ENCODE measurements at regions not wholly inside any gene's neighbourhood (a gene's known extent, or its start where the extent isn't known, plus 50 kb on each side); places are given as distances from the start of the nearest gene placed in this dataset.
"Not testable (repeated sequence)": the region's sequence is repeated elsewhere in the genome, so short reads cannot be mapped to it uniquely, and the experiment has no call there.

DNA sequence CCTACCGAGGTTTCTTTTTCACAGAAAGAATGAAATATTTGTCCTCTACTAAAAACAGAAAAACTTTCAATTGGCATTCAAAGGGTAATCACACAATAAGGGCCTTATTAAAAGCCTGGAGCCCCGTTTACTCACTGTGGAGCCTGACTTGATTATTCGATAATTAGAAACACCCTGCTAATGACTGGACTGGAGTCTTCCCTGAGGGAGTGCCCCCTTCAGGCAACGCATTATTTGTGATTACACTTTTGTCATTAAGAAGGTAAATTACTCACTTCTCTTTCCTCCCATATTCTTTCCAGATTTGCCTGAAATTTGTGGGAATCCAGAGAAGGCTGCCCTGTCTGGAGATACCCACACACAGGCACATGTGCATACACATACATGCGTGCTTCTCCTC lies 444.2 kb upstream of the NPVF start:
- Mint-ChIP-seq H3K27me3 (peaks cover 9% of the 10 kb centered on the region), H3K27ac (no peak overlapping the region), H3K4me3 (no peak overlapping the region), H3K9me3 (no peaks in the 10 kb centered on the region), H3K4me1 (no peaks in the 10 kb centered on the region), H3K36me3 (no peaks in the 10 kb centered on the region)
- no peak for ATAC-seq

DNA sequence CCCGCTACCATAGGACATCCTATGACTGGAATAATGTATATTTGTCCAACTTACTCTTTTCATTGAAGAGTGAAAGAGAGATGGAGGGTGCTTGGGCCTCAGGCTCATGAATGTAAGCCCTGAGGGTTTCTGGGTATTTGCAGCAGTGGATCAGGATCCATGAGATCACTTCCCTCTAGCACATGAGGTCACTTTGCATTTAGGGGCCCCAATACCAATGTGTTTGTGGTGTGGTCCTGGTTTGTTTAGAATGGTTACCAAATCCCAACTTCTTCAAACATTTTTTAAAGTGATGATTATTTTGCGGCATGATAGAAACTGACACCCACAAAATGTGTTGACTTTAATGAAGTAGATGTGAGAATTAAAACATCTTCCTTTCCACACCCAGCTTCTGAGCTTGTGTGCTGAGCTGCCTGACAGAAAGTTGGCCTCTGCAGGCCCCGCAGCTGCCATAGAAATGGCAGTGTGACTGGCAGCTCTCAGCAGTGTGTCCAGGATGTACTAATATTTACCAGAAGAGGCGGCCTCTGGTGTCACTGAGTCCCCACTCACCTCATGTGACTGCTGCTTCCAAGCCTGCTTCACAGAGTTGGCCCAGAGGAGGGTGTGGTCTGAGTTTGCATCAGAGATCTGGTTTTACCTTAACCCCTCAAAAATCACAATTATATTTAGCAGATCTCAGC lies 447.6 kb upstream of the NPVF start:
- Mint-ChIP-seq H3K27me3 (no peaks in the 10 kb centered on the region), H3K4me1 (no peaks in the 10 kb centered on the region), H3K27ac (no peak overlapping the region), H3K4me3 (no peak overlapping the region), H3K9me3 (no peaks in the 10 kb centered on the region), H3K36me3 (no peaks in the 10 kb centered on the region)
- ATAC-seq: no peak

DNA sequence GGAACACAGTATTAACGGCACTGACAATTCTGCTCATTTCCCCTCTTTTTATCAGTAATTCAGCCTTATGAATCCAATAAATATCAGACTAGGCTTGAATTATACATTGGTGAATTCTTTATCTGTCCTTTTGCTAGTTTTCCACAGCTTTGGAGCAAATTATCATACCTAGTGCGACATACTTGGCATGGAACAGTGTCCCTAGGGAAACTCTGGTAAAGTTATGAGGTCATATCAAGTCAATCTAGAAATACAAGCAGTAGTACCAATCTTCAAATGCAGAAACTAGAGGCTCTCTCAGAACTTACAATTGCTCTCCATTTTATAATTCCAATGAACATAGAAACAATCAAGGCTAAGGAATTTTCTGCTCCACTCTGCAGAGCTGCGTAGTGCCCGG lies 449.3 kb upstream of the NPVF start:
- Mint-ChIP-seq H3K27me3 (no peaks in the 10 kb centered on the region), H3K9me3 (no peaks in the 10 kb centered on the region), H3K27ac (no peak overlapping the region), H3K4me1 (no peaks in the 10 kb centered on the region), H3K4me3 (no peak overlapping the region), H3K36me3 (no peaks in the 10 kb centered on the region)
- no peak for ATAC-seq

DNA sequence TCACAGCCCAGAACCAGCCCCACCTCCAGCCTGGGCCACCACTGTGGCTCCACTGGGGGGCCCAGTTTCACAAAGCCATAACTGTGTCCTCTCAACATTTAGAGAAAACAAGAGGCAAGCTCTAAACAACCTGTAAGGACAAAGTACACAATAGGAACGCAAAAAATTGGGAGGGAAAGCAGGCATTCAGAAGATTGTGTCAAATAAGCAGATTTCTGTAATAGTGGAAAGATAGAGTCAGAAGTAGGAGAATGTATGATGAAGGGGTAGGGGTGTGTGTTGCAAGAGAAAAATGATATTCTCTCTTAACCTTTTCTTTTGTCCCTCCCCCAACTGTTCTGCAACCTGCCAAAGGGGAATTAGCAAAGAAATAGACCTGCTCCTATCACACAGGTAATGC lies 449.9 kb upstream of the NPVF start:
- H3K9me3 Mint-ChIP-seq: no peaks in the 10 kb centered on the region

DNA sequence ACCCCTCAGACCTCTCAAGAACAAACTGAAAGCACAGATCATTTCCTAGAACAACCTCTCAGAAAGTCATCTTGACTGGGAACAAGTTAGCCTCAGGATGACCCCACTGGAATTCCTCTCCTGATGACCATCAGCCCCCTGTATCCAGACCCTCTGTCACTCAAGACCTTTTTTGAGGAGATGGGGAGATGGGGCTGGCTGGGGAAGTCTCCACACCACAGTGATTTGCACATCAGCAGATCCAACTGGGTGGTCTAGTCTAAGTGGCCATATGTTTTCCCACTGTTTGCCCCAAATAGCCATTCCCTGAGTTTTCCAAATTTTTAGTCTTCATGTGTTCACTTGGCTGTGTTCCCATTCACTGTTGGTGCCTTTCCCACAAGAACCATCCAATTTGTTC lies 452.4 kb upstream of the NPVF start:
- Mint-ChIP-seq H3K27me3 (peaks cover 10% of the 10 kb centered on the region), H3K4me1 (no peaks in the 10 kb centered on the region), H3K36me3 (no peaks in the 10 kb centered on the region), H3K27ac (no peak overlapping the region), H3K9me3 (no peaks in the 10 kb centered on the region), H3K4me3 (no peak overlapping the region)
- ATAC-seq: no peak

More for the DNA sequence above, 449.9 kb upstream of the NPVF start:
- ATAC-seq: no peak
- Mint-ChIP-seq H3K27ac (no peak overlapping the region), H3K4me1 (no peaks in the 10 kb centered on the region), H3K4me3 (no peak overlapping the region), H3K27me3 (no peaks in the 10 kb centered on the region), H3K36me3 (no peaks in the 10 kb centered on the region)

DNA sequence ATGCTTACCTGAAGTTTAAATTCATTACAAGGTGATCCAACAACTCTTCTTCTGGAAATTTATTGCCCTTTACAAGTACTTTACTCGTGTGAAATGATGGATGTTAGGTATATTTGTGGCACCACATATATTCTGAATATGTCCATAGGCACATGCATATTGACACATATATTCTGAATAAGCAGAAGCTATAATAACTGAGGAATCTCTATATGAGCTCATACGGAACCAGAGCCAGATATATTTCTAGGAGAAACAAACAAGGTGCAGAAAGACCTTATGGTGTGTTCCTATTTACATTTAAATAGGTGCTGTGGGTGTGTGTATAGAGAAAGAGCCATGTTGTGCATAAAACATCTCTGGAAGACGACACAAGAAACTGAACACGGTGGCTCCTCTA lies 456.1 kb upstream of the NPVF start:
- ATAC-seq: no peak
- Mint-ChIP-seq H3K4me1 (no peaks in the 10 kb centered on the region), H3K9me3 (no peaks in the 10 kb centered on the region), H3K36me3 (no peaks in the 10 kb centered on the region), H3K27ac (no peak overlapping the region), H3K4me3 (no peak overlapping the region), H3K27me3 (peaks cover 34% of the 10 kb centered on the region)

DNA sequence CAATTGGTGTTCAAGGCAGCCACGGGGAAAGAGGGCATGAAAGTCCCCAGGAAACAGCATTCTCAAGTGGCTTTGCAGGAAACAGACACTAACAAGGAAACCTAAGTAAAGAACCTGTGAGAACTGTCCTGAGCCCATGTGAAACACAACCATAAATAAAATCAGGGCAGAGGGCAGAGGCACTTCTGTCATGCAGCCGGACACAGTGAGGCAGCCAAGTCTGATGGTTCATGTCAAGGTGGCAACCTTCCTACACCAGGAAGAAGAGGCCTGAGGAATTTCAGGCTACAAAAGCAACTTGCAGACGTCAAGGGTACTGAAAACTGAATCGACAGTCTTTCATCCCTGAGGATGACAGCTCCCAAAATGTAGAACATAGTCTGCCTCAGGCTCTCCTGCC lies 458.2 kb upstream of the NPVF start:
- no peaks in the 10 kb centered on the region for H3K4me1 Mint-ChIP-seq
- H3K36me3 Mint-ChIP-seq: no peaks in the 10 kb centered on the region
- ATAC-seq: no peak
- H3K27ac Mint-ChIP-seq: no peak overlapping the region
- H3K4me3 Mint-ChIP-seq: no peak overlapping the region
- H3K9me3 Mint-ChIP-seq: no peaks in the 10 kb centered on the region
- peaks cover 34% of the 10 kb centered on the region for H3K27me3 Mint-ChIP-seq

DNA sequence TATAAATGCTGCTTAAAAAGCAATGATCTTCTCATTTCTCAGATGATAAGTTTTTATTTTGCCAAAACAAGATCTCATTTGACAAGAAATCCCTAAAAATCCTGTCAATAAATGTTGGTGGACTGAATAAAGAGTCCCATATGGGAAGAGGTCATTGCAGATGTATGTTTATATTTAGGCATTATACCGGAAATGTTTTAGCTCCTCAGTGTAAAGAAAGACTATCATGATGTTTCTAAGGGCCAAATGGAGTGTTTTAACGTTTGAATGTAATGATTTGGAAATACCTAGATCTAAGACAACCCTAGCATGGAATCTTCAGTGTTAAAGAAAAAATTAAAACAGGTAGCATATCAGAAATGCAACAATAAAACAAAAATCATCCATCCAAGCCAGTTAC lies 457.8 kb upstream of the NFE2L3 start:
- Mint-ChIP-seq H3K4me3 (no peak overlapping the region), H3K27me3 (peaks cover 1% of the 10 kb centered on the region), H3K36me3 (no peaks in the 10 kb centered on the region), H3K9me3 (no peaks in the 10 kb centered on the region), H3K27ac (no peak overlapping the region), H3K4me1 (no peaks in the 10 kb centered on the region)
- ATAC-seq: no peak

DNA sequence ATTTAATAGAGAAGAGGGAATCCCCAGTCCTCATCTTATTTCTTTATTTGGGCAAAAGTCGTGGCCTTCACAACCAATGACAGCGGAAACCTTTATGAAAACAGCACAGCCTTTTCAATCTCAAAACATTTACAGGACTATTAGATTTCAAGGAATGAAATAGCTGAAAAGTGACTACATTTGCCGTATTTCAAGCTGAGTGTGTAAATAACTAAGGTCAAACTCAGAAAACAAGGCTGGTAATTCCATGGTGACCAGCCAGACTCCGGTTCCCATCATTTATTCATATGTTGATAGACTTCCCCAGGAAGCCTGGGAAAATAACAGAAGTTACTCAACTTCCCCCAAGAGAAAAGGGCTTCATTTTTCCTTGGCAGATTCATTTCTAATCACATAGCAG lies 457.3 kb upstream of the NFE2L3 start:
- Mint-ChIP-seq H3K9me3 (no peaks in the 10 kb centered on the region), H3K27me3 (no peaks in the 10 kb centered on the region), H3K27ac (no peak overlapping the region), H3K4me1 (no peaks in the 10 kb centered on the region), H3K36me3 (no peaks in the 10 kb centered on the region), H3K4me3 (no peak overlapping the region)
- no peak for ATAC-seq

DNA sequence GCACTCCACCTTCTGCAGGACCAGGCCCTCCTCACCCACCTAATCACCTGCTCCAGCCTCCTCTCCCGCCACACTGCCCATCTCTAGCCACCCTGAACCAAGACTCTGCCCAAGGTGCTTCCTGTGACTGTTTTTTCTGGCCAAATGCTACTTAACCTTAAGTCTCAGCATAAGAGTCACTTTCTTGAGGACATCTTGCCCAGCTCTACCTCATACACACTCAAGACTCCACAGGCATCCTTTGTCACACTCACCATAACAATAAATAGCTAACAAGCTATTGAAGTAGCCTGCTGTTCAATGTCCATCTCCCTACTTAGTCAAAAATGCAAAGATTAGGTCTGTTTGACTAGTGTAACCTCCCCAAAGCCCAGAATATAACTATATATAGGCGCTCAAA lies 455.4 kb upstream of the NFE2L3 start:
- peaks cover 4% of the 10 kb centered on the region for H3K9me3 Mint-ChIP-seq
- H3K27ac Mint-ChIP-seq: no peak overlapping the region
- H3K4me3 Mint-ChIP-seq: no peak overlapping the region
- H3K4me1 Mint-ChIP-seq: no peaks in the 10 kb centered on the region
- ATAC-seq: no peak
- H3K36me3 Mint-ChIP-seq: no peaks in the 10 kb centered on the region
- no peaks in the 10 kb centered on the region for H3K27me3 Mint-ChIP-seq

DNA sequence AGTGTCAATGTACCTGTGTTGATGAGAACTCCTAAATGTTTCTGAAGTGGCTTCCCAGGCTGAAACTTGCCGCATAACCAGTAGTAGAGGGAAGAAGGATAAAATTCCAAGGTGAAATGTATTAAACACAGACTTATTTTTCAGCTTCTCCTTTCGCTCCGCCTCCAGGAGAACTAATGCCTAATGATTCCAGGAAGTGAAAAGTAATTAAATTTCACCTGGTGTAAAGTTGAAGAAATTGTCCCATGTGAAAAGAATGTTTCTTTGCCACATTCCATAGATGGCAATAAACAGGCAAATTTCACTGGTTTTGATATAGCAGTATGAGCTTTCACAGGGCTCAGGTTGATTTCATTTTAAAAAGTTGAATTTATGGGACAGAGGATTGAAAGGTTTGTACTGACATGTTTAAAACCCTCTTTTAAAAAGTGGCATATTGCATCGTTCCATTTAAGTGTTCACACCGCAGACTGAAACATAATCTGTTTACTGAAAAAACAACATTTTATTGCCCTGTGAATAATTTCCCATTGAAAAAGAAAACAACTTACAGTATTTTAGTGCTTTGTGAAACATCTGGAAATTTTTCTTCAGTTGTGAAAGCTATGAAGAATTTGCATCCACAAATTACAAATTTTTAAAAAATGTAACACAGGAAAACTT lies 453.4 kb upstream of the NFE2L3 start:
- Mint-ChIP-seq H3K27ac (no peak overlapping the region), H3K27me3 (peaks cover 8% of the 10 kb centered on the region), H3K4me1 (no peaks in the 10 kb centered on the region), H3K9me3 (peaks cover 4% of the 10 kb centered on the region), H3K4me3 (no peak overlapping the region), H3K36me3 (no peaks in the 10 kb centered on the region)
- no peak for ATAC-seq

DNA sequence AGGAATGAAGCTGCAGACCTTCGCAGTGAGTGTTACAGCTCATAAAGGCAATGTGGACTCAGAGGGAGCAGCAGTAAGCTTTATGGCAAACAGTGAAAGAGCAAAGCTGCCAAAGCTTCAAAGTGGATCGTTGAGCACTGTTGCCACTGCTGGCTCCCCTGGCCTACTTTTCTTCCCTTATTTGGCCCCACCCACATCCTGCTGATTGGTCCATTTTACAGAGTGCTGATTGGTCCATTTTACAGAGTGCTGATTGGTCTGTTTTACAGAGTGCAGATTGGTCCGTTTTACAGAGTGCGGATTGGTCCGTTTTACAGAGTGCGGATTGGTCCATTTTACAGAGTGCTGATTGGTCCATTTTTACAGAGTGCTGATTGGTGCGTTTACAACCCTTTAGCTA lies 451.9 kb upstream of the NFE2L3 start:
- not testable (repeated sequence) for H3K4me1 Mint-ChIP-seq

DNA sequence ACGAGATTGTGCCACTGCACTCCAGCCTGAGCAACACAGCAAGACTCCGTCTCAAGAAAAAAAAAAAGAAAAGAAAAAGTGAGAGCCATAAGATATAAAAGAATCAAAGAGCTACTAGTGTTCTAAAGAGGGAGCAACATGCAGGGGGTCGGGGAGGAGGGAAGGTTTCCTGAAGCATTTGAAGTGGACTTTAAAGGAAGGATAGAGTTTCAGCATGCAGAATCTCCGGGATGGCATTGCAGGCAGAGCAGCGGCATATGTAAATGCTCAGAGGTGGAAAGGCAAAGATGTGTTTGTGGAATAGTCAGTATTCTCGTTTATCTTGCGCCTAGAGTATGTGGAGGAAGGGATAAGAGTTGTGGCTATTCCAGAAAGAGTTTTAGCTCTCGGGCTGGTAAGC lies 447.6 kb upstream of the NFE2L3 start:
- Mint-ChIP-seq H3K27ac (no peak overlapping the region), H3K36me3 (no peaks in the 10 kb centered on the region), H3K9me3 (peaks cover 4% of the 10 kb centered on the region), H3K27me3 (peaks cover 8% of the 10 kb centered on the region), H3K4me1 (no peaks in the 10 kb centered on the region), H3K4me3 (no peak overlapping the region)
- ATAC-seq: no peak

More for the DNA sequence above, 451.9 kb upstream of the NFE2L3 start:
- not testable (repeated sequence) for H3K27ac Mint-ChIP-seq, H3K9me3 Mint-ChIP-seq, H3K36me3 Mint-ChIP-seq, H3K27me3 Mint-ChIP-seq, ATAC-seq, H3K4me3 Mint-ChIP-seq

DNA sequence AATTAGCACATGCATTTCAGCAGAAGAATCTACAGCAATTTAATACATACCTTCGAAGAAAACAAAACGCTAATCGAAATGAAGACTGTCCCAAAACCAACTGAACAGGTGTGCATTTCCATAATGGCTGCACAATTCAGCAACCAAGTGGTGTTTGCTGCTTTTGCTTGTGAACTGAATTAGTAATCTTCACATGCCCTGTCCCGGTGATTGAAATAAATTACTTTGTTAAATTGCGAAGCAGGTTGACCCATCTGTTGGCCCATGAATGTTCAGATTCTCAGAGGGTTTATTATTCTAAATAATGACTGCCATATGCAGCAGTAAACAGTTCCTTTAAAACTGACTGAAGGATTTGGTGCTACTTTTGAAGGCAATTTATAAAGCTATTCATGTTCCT lies 445.2 kb upstream of the NFE2L3 start:
- no peak overlapping the region for H3K27ac Mint-ChIP-seq
- H3K36me3 Mint-ChIP-seq: no peaks in the 10 kb centered on the region
- peaks cover 7% of the 10 kb centered on the region for H3K27me3 Mint-ChIP-seq
- H3K9me3 Mint-ChIP-seq: no peaks in the 10 kb centered on the region
- H3K4me3 Mint-ChIP-seq: no peak overlapping the region
- no peaks in the 10 kb centered on the region for H3K4me1 Mint-ChIP-seq
- no peak for ATAC-seq

DNA sequence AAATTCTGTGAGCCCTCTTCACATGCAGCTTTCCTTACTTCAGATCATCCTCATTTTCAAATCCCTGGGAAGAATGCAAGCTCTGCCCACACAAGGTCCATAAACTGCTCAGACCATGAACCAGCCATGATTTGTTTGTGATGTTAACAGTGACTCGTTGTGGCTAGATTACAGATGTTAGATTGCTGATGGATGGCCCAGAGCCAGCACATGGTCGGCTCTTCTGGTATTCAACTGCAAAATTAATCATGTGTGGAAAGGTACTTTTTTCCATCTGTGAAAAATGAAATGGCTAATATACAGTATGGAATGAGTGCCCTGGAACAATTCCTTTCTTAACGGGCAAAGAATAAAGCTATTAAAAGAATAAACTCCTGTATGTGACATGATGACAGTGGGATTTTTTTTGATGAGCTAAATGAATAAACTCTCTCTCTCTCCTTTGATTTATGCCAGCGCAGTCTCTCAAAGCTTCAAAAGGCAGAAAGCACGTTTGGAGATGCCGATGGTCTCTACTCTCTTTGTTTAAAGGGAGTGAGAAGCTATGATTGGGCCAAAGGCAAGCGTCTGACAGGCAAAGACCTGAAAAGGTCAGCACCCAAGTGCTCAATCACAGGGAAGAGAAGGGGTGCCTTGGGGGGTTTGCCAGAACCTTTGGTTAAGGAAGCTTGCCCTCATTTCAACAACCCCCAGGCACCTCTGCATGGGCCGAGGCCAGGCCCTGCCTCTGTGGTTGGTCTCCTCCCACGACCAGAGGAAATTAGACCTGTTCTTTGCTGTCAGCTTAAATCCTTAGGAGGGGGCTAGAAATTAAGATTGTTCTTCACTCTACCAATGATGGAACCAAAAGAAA lies 444.0 kb upstream of the NFE2L3 start:
- Mint-ChIP-seq H3K9me3 (no peaks in the 10 kb centered on the region), H3K36me3 (no peaks in the 10 kb centered on the region), H3K4me1 (no peaks in the 10 kb centered on the region), H3K27ac (no peak overlapping the region), H3K27me3 (no peaks in the 10 kb centered on the region), H3K4me3 (no peak overlapping the region)
- ATAC-seq: no peak

DNA sequence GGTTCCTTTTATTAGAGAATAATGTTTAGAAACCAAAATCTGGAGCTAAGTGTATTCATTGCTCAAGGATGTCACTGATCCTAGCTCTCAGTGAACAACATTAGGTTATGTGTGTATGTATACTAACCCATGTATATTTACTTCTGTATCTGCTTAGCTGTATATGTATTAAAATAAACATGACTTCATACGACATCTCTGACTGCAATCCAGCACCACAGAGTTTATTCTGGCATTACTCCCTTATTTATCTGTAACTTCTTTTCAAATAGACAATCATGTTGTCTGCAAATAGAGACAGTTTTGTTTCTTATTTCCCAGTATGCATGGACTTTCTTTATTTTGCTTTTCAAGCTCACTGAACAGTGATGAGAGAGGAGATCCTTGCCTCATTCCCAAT lies 441.0 kb upstream of the NFE2L3 start:
- Mint-ChIP-seq H3K36me3 (no peaks in the 10 kb centered on the region), H3K4me3 (no peak overlapping the region), H3K4me1 (no peaks in the 10 kb centered on the region), H3K27ac (no peak overlapping the region), H3K27me3 (peaks cover 19% of the 10 kb centered on the region), H3K9me3 (no peaks in the 10 kb centered on the region)
- no peak for ATAC-seq
